Fibroblast of skin of right biceps (primary cell): ENCODE measurements at regions not wholly inside any gene's neighbourhood (a gene's known extent, or its start where the extent isn't known, plus 50 kb on each side); places are given as distances from the start of the nearest gene placed in this dataset.
A peak's percentile ranks its signal among the peaks of the same experiment; 100 is the strongest.
"Not testable (repeated sequence)": the region's sequence is repeated elsewhere in the genome, so short reads cannot be mapped to it uniquely, and the experiment has no call there.

Experiments
- DNase-seq: peaks from one replicate; pipeline ENCODE4 v3.0.0-alpha.2; 2013

GRCh38 chr13:64480211-64480610 is 2749.9 kb downstream of the PCDH9 start:
- DNase-seq: no peak

- DNase-seq: peak; percentile 33
Observed at GRCh38 chr13:64477146-64477545, 2753.0 kb downstream of the PCDH9 start.

GRCh38 chr13:64476041-64476568 is 2754.0 kb downstream of the PCDH9 start:
- DNase-seq: not testable (repeated sequence)

GRCh38 chr13:64471916-64472315 is 2758.2 kb downstream of the PCDH9 start:
- DNase-seq: peak; percentile 62

- DNase-seq: no peak
Observed at GRCh38 chr13:64470751-64471150, 2759.4 kb downstream of the PCDH9 start.

- no peak for DNase-seq
Observed at GRCh38 chr13:64459778-64460177, 2770.4 kb downstream of the PCDH9 start.

GRCh38 chr13:64457976-64458375 is 2772.2 kb downstream of the PCDH9 start:
- DNase-seq: peak; percentile 79

- DNase-seq: no peak
Observed at GRCh38 chr13:64455124-64455523, 2775.0 kb downstream of the PCDH9 start.

GRCh38 chr13:64453831-64454230 is 2776.3 kb downstream of the PCDH9 start:
- peak; percentile 15 for DNase-seq

- DNase-seq: peak; percentile 15
Observed at GRCh38 chr13:64446372-64446771, 2783.8 kb downstream of the PCDH9 start.

- no peak for DNase-seq
Observed at GRCh38 chr13:64441740-64442139, 2788.4 kb downstream of the PCDH9 start.

GRCh38 chr13:64438084-64438483 is 2792.1 kb downstream of the PCDH9 start:
- no peak for DNase-seq

- DNase-seq: peak; percentile 19
Observed at GRCh38 chr13:64429691-64430090, 2800.4 kb downstream of the PCDH9 start.

GRCh38 chr13:64428196-64428595 is 2801.9 kb downstream of the PCDH9 start:
- DNase-seq: peak; percentile 34

- DNase-seq: no peak
Observed at GRCh38 chr13:64423467-64423866, 2806.7 kb downstream of the PCDH9 start.

- DNase-seq: no peak
Observed at GRCh38 chr13:64420181-64420580, 2810.0 kb downstream of the PCDH9 start.

GRCh38 chr13:64417581-64417980 is 2812.6 kb downstream of the PCDH9 start:
- DNase-seq: no peak

GRCh38 chr13:64414381-64414780 is 2815.8 kb downstream of the PCDH9 start:
- no peak for DNase-seq

- DNase-seq: no peak
Observed at GRCh38 chr13:64413529-64413928, 2816.6 kb downstream of the PCDH9 start.

GRCh38 chr13:64410276-64411053 is 2819.7 kb downstream of the PCDH9 start:
- DNase-seq: no peak

- peak; percentile 50 for DNase-seq
Observed at GRCh38 chr13:64397701-64398100, 2832.4 kb downstream of the PCDH9 start.

- no peak for DNase-seq
Observed at GRCh38 chr13:64377606-64378005, 2852.5 kb downstream of the PCDH9 start.

- DNase-seq: no peak
Observed at GRCh38 chr13:64371461-64371860, 2858.7 kb downstream of the PCDH9 start.

- peak; percentile 19 for DNase-seq
Observed at GRCh38 chr13:64371045-64371444, 2859.1 kb downstream of the PCDH9 start.

- peak; percentile 18 for DNase-seq
Observed at GRCh38 chr13:64369121-64369520, 2861.0 kb downstream of the PCDH9 start.
